Smooth muscle cell (in vitro differentiated cells): ENCODE measurements at regions not wholly inside any gene's neighbourhood (a gene's known extent, or its start where the extent isn't known, plus 50 kb on each side); places are given as distances from the start of the nearest gene placed in this dataset.

Experiments used
- DNase-seq: peaks from one replicate; lab custom pipeline; 2025; ENCODE audit not compliant: unreplicated experiment; lab: John Stamatoyannopoulos, UW
- H2AFZ ChIP-seq: fragments of 200-600 bp; sonication (generic); 2 replicates; pipeline ENCODE4 v1.6.0; 2016; ENCODE audit warnings: antibody characterized with exemption, low read depth, mild to moderate bottlenecking
- H3F3A ChIP-seq: fragments of 200-600 bp; sonication (generic); 2 replicates; pipeline ENCODE4 v1.6.0; 2017; ENCODE audit warnings: antibody characterized with exemption, low read depth
- H3K27ac ChIP-seq: fragments of 200-600 bp; sonication (generic); 2 replicates; pipeline ENCODE4 v1.5.1; 2016; ENCODE audit warnings: low read depth, mild to moderate bottlenecking
- H3K27me3 ChIP-seq: fragments of 200-600 bp; sonication (generic); 2 replicates; pipeline ENCODE4 v1.6.1; 2016; ENCODE audit warnings: low read depth, mild to moderate bottlenecking
- H3K36me3 ChIP-seq: fragments of 200-600 bp; sonication (generic); 2 replicates; pipeline ENCODE4 v1.5.1; 2016; ENCODE audit warnings: low read depth
- H3K4me1 ChIP-seq: fragments of 200-600 bp; sonication (generic); 2 replicates; pipeline ENCODE4 v1.5.1; 2016; ENCODE audit warnings: low read depth
- H3K4me2 ChIP-seq: fragments of 200-600 bp; sonication (generic); 2 replicates; pipeline ENCODE4 v1.6.0; 2016; ENCODE audit warnings: mild to moderate bottlenecking
- H3K4me3 ChIP-seq: fragments of 200-600 bp; sonication (generic); 2 replicates; pipeline ENCODE4 v1.5.1; 2016; ENCODE audit warnings: mild to moderate bottlenecking
- H3K79me2 ChIP-seq: fragments of 200-600 bp; sonication (generic); 2 replicates; pipeline ENCODE4 v1.6.0; 2016; ENCODE audit warnings: low read depth, mild to moderate bottlenecking
- H3K9ac ChIP-seq: fragments of 200-600 bp; sonication (generic); 2 replicates; pipeline ENCODE4 v1.6.0; 2016; ENCODE audit warnings: low read depth
- H3K9me3 ChIP-seq: fragments of 200-600 bp; sonication (generic); replicated peaks from 2 replicates; pipeline ENCODE4 v1.5.1; 2016; ENCODE audit warnings: low read depth
- H4K20me1 ChIP-seq: fragments of 200-600 bp; sonication (generic); 2 replicates; pipeline ENCODE4 v1.6.0; 2016; ENCODE audit warnings: low read depth
- WGBS: methylation state at CpG from one replicate; pipeline ENCODE4 v1.1.7; 2016; ENCODE audit warnings: low lambda C conversion rate; 5-methylcytosine and 5-hydroxymethylcytosine counted together
- TF ChIP-seq, protein P1 (sequence below): fragments of 200-600 bp; sonication (generic); IDR thresholded peaks from 2 replicates; pipeline ENCODE4 v1.5.1; 2017; ENCODE audit warnings: borderline replicate concordance, mild to moderate bottlenecking, antibody characterized with exemption; ENCODE audit not compliant: insufficient read depth, poor library complexity, severe bottlenecking

DNA sequence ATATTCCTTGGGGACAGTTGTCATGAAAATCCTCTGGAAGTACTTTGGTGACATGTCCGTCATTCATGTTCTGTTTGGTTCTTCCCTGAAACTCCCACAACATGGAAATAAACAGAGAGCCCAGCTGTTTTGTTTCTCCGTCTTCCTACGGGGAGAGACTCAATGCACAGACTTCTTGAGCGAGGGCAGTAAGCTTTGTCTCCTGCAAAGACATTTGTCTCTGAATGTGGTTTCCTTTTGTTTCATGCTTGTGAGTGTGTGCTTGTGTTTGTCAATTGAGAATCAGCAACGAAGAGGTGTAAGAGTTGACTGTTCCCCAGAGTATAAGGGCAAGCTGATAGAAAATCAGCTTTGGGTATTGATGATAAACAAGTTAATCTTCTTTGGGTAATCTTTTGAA lies 643.0 kb upstream of the RBFOX1 start:
- Histone ChIP-seq H3K9me3 (no peaks in the 10 kb centered on the region), H2AFZ (no peak overlapping the region), H3K9ac (no peak overlapping the region), H3K79me2 (no peaks in the 10 kb centered on the region), H3K4me1 (no peaks in the 10 kb centered on the region), H3K4me2 (no peak overlapping the region), H3F3A (no peaks in the 10 kb centered on the region), H4K20me1 (no peaks in the 10 kb centered on the region), H3K36me3 (no peaks in the 10 kb centered on the region), H3K27ac (no peak overlapping the region), H3K27me3 (no peaks in the 10 kb centered on the region), H3K4me3 (no peak overlapping the region)
- TF ChIP-seq, protein P1, sequence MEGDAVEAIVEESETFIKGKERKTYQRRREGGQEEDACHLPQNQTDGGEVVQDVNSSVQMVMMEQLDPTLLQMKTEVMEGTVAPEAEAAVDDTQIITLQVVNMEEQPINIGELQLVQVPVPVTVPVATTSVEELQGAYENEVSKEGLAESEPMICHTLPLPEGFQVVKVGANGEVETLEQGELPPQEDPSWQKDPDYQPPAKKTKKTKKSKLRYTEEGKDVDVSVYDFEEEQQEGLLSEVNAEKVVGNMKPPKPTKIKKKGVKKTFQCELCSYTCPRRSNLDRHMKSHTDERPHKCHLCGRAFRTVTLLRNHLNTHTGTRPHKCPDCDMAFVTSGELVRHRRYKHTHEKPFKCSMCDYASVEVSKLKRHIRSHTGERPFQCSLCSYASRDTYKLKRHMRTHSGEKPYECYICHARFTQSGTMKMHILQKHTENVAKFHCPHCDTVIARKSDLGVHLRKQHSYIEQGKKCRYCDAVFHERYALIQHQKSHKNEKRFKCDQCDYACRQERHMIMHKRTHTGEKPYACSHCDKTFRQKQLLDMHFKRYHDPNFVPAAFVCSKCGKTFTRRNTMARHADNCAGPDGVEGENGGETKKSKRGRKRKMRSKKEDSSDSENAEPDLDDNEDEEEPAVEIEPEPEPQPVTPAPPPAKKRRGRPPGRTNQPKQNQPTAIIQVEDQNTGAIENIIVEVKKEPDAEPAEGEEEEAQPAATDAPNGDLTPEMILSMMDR, result no peak
- 65% methylated on average over 5 of the region's 5 CpGs for WGBS
- DNase-seq, result no peak

DNA sequence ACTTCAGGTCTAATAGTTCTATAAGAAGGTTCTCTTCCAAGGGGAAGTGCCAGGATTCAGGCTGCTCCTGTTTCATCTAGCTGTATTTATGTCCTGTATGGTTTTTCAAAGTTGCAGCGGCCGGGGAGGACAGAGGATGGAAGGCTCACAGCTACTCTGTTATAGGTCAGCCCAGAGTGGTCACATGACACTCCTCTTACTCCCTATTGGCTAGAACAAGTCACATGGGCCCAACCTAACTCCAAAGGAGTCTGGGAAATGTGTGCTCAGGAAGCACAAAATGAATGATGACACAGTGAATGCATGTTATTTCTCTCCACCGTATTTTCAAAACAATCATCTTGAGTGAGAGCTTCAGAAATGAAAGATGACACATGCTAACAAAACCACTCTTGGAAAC lies 645.1 kb upstream of the RBFOX1 start:
- TF ChIP-seq, protein P1, result no peak
- no peak for DNase-seq
- no peak overlapping the region for H3K9ac ChIP-seq
- H3K27me3 ChIP-seq, result no peaks in the 10 kb centered on the region
- no peak overlapping the region for H2AFZ ChIP-seq
- no peaks in the 10 kb centered on the region for H3F3A ChIP-seq
- no peaks in the 10 kb centered on the region for H4K20me1 ChIP-seq
- WGBS, result 90% methylated on average over 3 of the region's 3 CpGs
- no peaks in the 10 kb centered on the region for H3K36me3 ChIP-seq
- no peaks in the 10 kb centered on the region for H3K4me1 ChIP-seq
- no peak overlapping the region for H3K27ac ChIP-seq
- no peak overlapping the region for H3K4me2 ChIP-seq
- H3K9me3 ChIP-seq, result no peaks in the 10 kb centered on the region
- no peaks in the 10 kb centered on the region for H3K79me2 ChIP-seq
- no peak overlapping the region for H3K4me3 ChIP-seq

DNA sequence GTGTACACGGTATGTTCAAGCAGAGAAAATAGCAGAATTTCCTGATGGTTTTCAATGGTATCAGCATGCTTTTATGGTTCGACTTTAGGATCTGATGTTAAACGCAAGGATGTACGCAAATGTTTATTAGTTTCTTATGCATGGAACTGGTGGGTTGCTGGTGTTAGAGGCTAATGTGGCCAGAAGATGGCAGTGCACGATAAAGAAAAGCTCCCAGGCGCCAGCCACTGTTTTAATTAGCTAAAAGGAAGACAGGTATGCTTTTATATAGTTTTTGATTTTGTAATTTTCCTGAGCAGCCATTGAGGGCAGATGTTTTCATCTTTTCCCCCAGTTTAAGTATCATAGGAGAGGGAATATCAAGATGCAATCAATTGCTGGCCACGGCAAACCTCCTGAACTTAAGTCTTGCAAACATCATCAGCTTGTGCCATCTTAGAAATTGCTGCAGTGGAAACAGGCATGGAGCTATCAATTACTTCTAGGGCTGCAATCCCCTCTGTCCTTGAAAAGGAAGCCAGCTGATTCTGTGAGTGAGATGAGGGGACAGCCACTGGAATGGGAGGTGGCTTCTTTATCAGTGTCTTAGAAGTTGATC lies 648.5 kb upstream of the RBFOX1 start:
- Histone ChIP-seq H3K9me3 (no peaks in the 10 kb centered on the region), H3K4me1 (no peaks in the 10 kb centered on the region), H3K79me2 (no peaks in the 10 kb centered on the region), H4K20me1 (no peaks in the 10 kb centered on the region), H3K27ac (no peak overlapping the region), H3F3A (no peaks in the 10 kb centered on the region), H3K27me3 (peaks cover 7% of the 10 kb centered on the region), H3K36me3 (no peaks in the 10 kb centered on the region), H2AFZ (no peak overlapping the region), H3K4me3 (no peak overlapping the region), H3K4me2 (no peak overlapping the region), H3K9ac (no peak overlapping the region)
- TF ChIP-seq, protein P1, result peak; percentile 57
- WGBS, result 38% methylated on average over 7 of the region's 7 CpGs
- DNase-seq, result no peak

DNA sequence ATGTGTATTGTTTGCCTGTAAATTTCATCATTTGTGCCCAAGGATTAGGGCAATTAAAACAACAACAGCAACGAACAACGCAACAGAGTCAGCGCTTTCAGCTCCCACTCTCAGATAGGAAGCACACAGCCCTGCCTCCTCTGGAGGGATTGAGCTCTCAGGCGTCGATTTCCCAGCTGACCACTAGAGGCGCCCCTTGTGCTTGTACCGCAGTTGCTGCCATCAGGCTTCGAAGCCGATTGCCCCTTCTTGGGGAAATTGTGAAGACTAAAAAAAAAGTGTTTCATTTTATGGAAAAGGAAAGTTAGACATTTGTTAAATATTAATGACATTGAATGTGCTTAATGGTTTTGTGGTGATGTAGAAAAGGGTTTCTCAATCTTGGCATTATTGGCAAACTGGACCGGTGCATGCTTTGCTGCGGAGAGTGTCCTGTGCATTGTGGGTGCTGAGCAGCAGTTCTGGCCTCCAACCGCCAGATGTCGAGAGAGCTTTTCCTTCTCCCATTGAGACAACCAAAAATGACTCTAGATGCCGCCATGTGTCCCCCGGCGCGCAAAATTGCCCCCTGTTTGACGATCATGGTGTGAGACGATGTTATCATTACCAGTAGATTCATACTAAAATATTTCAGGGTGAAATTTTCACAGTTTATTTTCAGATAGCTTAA lies 650.4 kb upstream of the RBFOX1 start:
- no peak overlapping the region for H3K4me3 ChIP-seq
- WGBS, result 48% methylated on average over 19 of the region's 19 CpGs
- H3K27me3 ChIP-seq, result peaks cover 13% of the 10 kb centered on the region
- TF ChIP-seq, protein P1, result peak; percentile 64
- no peak overlapping the region for H3K4me2 ChIP-seq
- DNase-seq, result no peak
- H3K4me1 ChIP-seq, result no peaks in the 10 kb centered on the region
- no peak overlapping the region for H3K9ac ChIP-seq
- H3K36me3 ChIP-seq, result no peaks in the 10 kb centered on the region
- H3K79me2 ChIP-seq, result no peaks in the 10 kb centered on the region
- no peak overlapping the region for H3K27ac ChIP-seq
- no peaks in the 10 kb centered on the region for H3F3A ChIP-seq
- H3K9me3 ChIP-seq, result no peaks in the 10 kb centered on the region
- no peaks in the 10 kb centered on the region for H4K20me1 ChIP-seq
- H2AFZ ChIP-seq, result no peak overlapping the region
